Smooth muscle cell of the brain vasculature (primary cell): ENCODE measurements at regions not wholly inside any gene's neighbourhood (a gene's known extent, or its start where the extent isn't known, plus 50 kb on each side); places are given as distances from the start of the nearest gene placed in this dataset.

Experiments used
- DNase-seq: peaks from one replicate; pipeline ENCODE4 v3.0.0-alpha.2; 2012; ENCODE audit warnings: low read depth, low spot score

- peak; percentile 90 for DNase-seq
Measured at GRCh38 chr10:78972947-78973900, 95.5 kb upstream of the ZMIZ1 start.

GRCh38 chr10:78973901-78974616 lies 94.7 kb upstream of the ZMIZ1 start:
- DNase-seq: peak; percentile 36

GRCh38 chr10:78974617-78975317 lies 94.0 kb upstream of the ZMIZ1 start:
- DNase-seq: peak; percentile 37

DNA sequence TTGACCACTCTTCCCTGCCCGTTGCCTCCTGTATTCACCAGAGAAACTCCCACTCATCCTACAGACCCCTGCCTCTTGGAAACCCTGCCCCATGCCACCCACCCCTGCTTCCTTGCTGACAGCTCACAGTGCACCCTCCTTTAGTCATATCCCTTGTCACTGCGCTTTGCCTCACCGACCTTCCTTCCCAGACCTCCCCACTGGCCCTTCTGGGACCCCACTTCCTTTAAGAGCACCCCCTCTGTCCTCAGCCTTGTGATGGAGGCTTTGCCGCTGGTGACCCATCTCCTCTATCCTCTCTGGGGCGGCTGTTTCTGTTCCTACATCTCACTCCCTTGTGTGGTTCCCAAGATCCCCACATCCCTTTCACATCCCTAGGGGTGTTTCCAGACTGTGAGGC lies 92.8 kb upstream of the ZMIZ1 start:
- no peak for DNase-seq

- no peak for DNase-seq
Measured at GRCh38 chr10:78976825-78977755, 91.7 kb upstream of the ZMIZ1 start.

GRCh38 chr10:78979938-78980337 lies 88.8 kb upstream of the ZMIZ1 start:
- DNase-seq: no peak

GRCh38 chr10:78980354-78980753 lies 88.4 kb upstream of the ZMIZ1 start:
- DNase-seq: no peak

DNA sequence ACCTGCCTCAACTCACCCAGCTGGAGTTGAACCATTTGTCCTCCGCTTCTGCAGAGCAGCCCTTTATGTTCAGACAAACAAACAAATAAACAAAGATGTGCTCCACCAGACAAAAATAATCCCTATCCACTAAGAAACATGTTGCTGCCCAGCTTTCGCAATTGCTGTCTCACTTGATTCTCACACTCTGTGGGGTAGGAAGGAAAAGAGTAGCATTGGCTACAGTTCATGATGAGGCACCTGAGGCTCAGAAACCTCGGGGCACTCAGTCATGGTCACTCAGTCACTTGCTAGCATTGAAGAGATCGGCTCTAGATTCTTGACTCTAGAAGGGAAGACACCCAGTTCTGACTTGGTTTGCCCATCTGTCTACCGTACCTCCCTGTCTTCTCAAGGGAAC lies 88.0 kb upstream of the ZMIZ1 start:
- no peak for DNase-seq

GRCh38 chr10:78981257-78981969 lies 87.4 kb upstream of the ZMIZ1 start:
- no peak for DNase-seq

DNA sequence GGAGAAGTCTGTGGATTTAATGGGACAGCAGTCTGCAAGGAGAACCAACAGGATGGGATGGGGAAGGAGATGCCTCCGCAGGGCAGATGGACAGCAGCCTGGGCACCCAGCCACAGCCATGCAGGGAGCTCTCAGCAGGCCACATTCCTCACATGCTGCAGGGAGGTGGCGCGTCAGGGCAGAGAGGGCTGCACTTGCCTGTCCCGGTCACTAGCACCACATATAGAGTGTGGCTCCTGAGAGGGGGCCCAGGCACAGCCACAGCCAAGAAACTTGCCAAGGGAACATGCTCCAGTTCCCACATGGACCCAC lies 86.8 kb upstream of the ZMIZ1 start:
- peak; percentile 15 for DNase-seq

- no peak for DNase-seq
Measured at GRCh38 chr10:78982726-78983125, 86.0 kb upstream of the ZMIZ1 start.

DNA sequence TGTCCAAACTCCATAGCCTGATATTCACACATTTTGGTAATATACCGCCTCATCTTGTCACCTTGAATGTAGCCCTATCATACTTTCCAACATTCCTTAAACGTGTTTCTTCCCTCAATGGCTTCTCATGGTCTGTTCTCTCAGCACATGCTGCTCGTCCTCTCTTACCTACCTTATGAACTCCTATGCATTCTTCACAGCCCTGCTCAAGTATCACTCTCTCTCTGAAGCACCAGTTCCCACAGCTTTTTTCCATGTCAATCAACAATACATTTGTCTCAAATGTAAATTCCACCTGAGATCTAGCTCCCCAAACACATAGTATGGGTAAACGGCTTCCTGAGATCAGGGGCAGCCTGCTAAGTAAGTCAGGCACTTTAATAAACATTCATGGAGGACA lies 85.2 kb upstream of the ZMIZ1 start:
- DNase-seq: no peak

DNA sequence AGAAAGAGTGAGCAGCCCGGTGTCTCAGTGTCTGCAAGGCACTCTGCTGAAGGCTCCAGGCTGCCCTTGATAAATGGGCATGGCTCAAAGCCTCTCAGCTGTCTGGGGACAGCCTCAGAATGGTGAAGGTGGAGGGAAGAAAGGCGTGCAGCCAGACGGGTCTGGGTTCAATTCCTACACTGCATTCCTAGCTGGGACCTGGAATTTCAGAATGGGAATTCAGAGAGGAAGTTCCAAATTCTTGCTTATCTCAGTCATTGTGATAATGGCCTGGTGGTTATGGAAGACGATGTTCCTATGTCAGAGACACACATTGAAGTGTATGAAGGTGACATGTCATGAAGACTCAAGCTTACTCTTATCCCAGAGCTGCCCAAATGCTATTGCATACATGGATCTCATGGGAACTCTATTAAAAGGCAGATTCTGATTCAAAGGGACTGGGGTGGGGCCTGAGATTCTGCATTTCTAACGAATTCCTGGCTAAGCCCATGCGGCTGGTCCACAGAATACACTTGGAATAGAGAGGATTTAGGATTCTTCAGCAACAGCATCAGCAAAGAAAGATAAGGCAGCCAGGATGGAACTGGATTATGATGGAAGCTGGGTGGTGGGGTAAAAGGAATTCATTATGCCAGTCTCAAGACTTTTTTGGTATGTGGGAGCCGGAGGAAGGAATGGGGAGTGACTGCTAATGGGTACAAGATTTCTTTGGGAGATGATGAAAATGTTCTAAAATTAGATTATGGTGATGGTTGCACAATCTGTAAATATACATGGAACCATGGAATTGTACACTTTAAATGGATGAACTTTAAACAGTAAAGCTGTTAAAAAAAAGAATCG lies 82.6 kb upstream of the ZMIZ1 start:
- no peak for DNase-seq

GRCh38 chr10:78991187-78991586 lies 77.6 kb upstream of the ZMIZ1 start:
- DNase-seq: no peak

GRCh38 chr10:78992333-78992732 lies 76.4 kb upstream of the ZMIZ1 start:
- DNase-seq: no peak

DNA sequence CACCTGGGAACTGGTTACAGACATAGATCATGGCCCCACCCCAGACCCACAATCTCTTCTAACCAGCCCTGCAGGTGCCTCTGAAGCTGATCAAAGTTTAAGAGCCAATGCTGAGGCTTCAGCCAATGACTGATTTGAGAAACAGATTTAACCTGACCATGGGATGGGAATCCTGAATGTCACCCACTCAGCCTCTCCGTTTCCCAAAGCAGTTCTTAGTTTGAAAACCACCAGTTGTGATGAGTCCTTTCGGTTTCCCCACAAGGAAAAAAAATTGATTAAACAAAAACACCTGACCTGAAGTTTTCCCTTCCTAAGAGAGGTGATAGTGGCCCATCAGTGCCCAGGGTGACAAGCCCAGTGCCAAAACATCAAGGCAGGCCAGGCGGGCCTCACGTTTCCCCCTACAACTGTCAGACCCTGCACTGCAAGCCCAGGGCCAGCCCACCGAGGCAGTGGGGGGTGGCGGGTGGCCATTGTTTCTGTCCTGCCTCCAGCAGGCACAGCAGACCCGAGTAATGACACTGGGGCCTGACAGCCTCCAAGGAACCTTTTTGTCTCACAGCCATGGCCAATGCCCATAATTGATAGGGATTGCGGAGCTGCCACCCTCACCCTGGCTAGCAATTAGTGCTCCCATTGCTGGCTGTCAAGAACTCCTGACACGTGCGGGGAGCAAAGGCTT lies 75.4 kb upstream of the ZMIZ1 start:
- DNase-seq: no peak

DNA sequence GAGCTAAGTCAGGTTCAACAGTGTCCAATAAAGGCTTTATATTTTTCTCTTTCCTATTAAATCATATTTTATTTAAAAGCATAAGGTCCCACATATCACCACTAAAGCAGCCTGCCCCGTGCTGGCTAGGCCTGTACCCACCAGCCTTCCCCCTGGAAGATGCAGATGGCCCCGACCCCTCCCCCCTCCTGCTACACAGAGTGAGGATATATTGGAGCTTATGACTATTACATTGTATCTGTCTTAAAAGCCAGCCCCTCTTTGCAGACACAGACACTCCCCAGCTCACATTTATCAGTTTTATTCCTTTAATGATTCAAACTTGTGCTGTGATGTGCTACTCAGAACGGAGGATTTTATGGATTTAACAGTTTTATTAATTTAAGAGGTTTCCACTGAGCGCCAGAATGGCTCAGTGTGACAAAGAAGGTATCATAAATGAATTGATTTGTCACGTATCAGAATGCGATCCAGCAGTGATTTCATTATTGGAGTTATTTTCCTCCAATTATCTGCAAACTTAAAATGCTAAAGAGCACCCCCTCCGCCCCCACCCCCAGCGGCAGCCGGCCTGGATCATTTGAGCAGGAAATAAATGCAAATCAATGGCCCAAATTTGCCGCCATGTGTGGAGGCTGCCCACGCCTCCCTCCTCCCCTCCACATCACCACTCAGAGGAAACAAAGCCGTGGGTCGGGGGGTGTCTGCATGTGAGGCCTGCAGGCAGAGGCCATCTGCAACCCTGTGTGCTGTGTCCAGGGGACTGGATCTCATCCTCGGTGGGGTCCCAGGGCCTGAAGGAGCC lies 72.6 kb upstream of the ZMIZ1 start:
- DNase-seq: no peak

DNA sequence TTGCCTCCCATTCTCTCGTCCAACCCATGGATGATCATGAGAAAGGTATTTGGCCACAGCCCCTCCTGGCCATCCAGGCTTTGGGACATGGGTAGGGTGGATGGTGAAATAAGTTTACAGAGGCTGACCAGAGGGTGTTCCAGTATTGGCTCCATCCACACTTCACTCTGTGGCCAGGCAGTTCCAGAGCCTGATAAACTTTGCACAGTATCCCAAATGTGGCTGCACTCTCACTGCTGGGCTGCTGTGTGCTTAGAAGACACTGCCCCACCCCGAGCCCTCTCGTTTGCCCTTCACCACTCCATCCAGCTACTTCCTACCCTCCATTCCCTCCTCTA lies 72.0 kb upstream of the ZMIZ1 start:
- DNase-seq: no peak
